ENCODE measurements at regions not wholly inside any gene's neighbourhood (a gene's known extent, or its start where the extent isn't known, plus 50 kb on each side); places are given as distances from the start of the nearest gene placed in this dataset.

- Mint-ChIP-seq H3K27ac (no peak overlapping the region), H3K27me3 (no peaks in the 10 kb centered on the region), H3K36me3 (ENCODE audit: insufficient read depth) (no peaks in the 10 kb centered on the region), H3K4me1 (ENCODE audit: low read depth) (no peaks in the 10 kb centered on the region), H3K9me3 (ENCODE audit: low read depth) (no peaks in the 10 kb centered on the region), H3K4me3 (ENCODE audit: low read depth) (no peak overlapping the region)
- TF ChIP-seq CTCF (IDR thresholded peaks at IDR 0.05; ENCODE audit: unreplicated experiment): no peak
- DNase-seq (ENCODE audit: low spot score, unreplicated experiment): no peak
Observed at GRCh38 chr2:13462464-13462863, 745.7 kb downstream of the TRIB2 start.

DNA sequence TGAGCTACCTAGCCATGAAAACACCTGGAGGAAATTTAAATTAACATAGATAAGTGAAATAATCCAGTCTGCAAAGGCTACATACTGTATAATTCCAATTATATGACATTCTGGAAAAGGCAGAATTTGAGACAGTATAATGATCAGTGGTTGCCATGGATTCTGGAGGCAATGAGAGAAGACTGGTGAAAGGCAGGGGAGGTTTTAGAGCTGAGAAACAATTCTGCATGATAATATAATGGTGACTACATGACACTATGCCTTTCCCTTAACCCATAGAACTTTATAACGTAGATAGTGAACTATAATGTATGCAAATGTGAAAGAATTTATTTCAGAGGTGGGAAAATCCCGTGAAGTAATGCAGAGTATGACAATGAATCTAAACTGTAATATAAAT is 749.3 kb downstream of the TRIB2 start:
- no peak overlapping the region for H3K27ac Mint-ChIP-seq

DNA sequence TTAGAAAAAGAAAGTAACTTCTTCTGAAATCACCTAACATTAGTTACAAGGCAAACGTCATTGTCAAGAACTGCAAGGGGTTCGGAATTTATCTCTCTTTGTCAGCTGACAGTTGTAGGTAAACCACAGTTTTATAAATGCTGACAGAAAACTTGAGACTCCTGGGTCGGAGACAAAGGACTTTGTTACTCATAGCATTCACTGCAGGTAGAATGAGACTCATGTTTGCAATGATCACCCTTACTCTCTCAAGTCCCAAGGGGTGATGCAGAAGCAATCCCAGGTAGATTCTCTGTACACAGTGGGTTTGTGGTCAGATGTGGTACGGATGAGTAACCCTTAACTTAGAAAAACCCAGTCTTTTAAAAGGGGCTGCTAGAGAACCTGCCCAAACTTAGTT is 757.8 kb downstream of the TRIB2 start:
- DNase-seq (ENCODE audit: low spot score, unreplicated experiment): no peak
- Mint-ChIP-seq H3K4me3 (ENCODE audit: low read depth) (no peak overlapping the region), H3K9me3 (ENCODE audit: low read depth) (no peaks in the 10 kb centered on the region), H3K27me3 (no peaks in the 10 kb centered on the region), H3K36me3 (ENCODE audit: insufficient read depth) (no peaks in the 10 kb centered on the region), H3K27ac (no peak overlapping the region), H3K4me1 (ENCODE audit: low read depth) (no peaks in the 10 kb centered on the region)
- no peak for TF ChIP-seq CTCF (IDR thresholded peaks at IDR 0.05; ENCODE audit: unreplicated experiment)

More for the DNA sequence above, 749.3 kb downstream of the TRIB2 start:
- no peaks in the 10 kb centered on the region for H3K9me3 Mint-ChIP-seq (ENCODE audit: low read depth)
- TF ChIP-seq CTCF (IDR thresholded peaks at IDR 0.05; ENCODE audit: unreplicated experiment): no peak
- DNase-seq (ENCODE audit: low spot score, unreplicated experiment): no peak
- H3K4me3 Mint-ChIP-seq (ENCODE audit: low read depth): no peak overlapping the region
- no peaks in the 10 kb centered on the region for H3K4me1 Mint-ChIP-seq (ENCODE audit: low read depth)
- H3K36me3 Mint-ChIP-seq (ENCODE audit: insufficient read depth): no peaks in the 10 kb centered on the region
- H3K27me3 Mint-ChIP-seq: no peaks in the 10 kb centered on the region

- Mint-ChIP-seq H3K27me3 (no peaks in the 10 kb centered on the region), H3K27ac (no peak overlapping the region), H3K9me3 (ENCODE audit: low read depth) (no peaks in the 10 kb centered on the region), H3K4me1 (ENCODE audit: low read depth) (no peaks in the 10 kb centered on the region), H3K36me3 (ENCODE audit: insufficient read depth) (no peaks in the 10 kb centered on the region), H3K4me3 (ENCODE audit: low read depth) (no peak overlapping the region)
- TF ChIP-seq CTCF (IDR thresholded peaks at IDR 0.05; ENCODE audit: unreplicated experiment): no peak
- no peak for DNase-seq (ENCODE audit: low spot score, unreplicated experiment)
Observed at GRCh38 chr2:13480057-13480456, 763.3 kb downstream of the TRIB2 start.

- Mint-ChIP-seq H3K27me3 (no peaks in the 10 kb centered on the region), H3K27ac (no peak overlapping the region), H3K36me3 (ENCODE audit: insufficient read depth) (no peaks in the 10 kb centered on the region), H3K9me3 (ENCODE audit: low read depth) (no peaks in the 10 kb centered on the region), H3K4me3 (ENCODE audit: low read depth) (no peak overlapping the region), H3K4me1 (ENCODE audit: low read depth) (no peaks in the 10 kb centered on the region)
- DNase-seq (ENCODE audit: low spot score, unreplicated experiment): no peak
- TF ChIP-seq CTCF (IDR thresholded peaks at IDR 0.05; ENCODE audit: unreplicated experiment): no peak
Observed at GRCh38 chr2:13481201-13481600, 764.5 kb downstream of the TRIB2 start.
